Subcutaneous abdominal adipose tissue (tissue), 5 donors: ENCODE measurements at regions not wholly inside any gene's neighbourhood (a gene's known extent, or its start where the extent isn't known, plus 50 kb on each side); places are given as distances from the start of the nearest gene placed in this dataset.
"Not testable (repeated sequence)": the region's sequence is repeated elsewhere in the genome, so short reads cannot be mapped to it uniquely, and the experiment has no call there.

Experiments used
- H3K27ac ChIP-seq: one replicate; pipeline ENCODE4 v1.7.0; 2013; ENCODE audit warnings: low read depth, mild to moderate bottlenecking, inconsistent platforms, low read length, moderate library complexity
- H3K27me3 ChIP-seq, 5 donors: one replicate each; pipeline ENCODE4 v1.7.0; 2013; ENCODE audit warnings: low read length in 5 of 5, inconsistent platforms in 1 of 5; ENCODE audit not compliant: control insufficient read depth in 5 of 5, insufficient read depth in 4 of 5
- H3K36me3 ChIP-seq, 5 donors: one replicate each; pipeline ENCODE4 v1.7.0; 2013; ENCODE audit warnings: low read length in 5 of 5; ENCODE audit not compliant: control insufficient read depth in 5 of 5, insufficient read depth in 5 of 5
- H3K4me1 ChIP-seq, 5 donors: one replicate each; pipeline ENCODE4 v1.7.0; 2013; ENCODE audit warnings: low read length in 5 of 5, mild to moderate bottlenecking in 3 of 5, moderate library complexity in 1 of 5; ENCODE audit not compliant: control insufficient read depth in 5 of 5, insufficient read depth in 5 of 5
- H3K4me3 ChIP-seq, 5 donors: one replicate each; pipeline ENCODE4 v1.7.0; 2013; ENCODE audit warnings: low read length in 5 of 5, low read depth in 1 of 5
- H3K9ac ChIP-seq, 5 donors: one replicate each; pipeline ENCODE4 v1.7.0; 2013; ENCODE audit warnings: low read length in 5 of 5, mild to moderate bottlenecking in 4 of 5, moderate library complexity in 3 of 5
- H3K9me3 ChIP-seq, 5 donors: one replicate each; pipeline ENCODE4 v1.7.0; 2013; ENCODE audit warnings: low read length in 5 of 5; ENCODE audit not compliant: control insufficient read depth in 5 of 5
- donor health status: healthy.
- donor health status: healthy.
- donor health status: healthy.
- donor health status: healthy.
- donor health status: healthy.

DNA sequence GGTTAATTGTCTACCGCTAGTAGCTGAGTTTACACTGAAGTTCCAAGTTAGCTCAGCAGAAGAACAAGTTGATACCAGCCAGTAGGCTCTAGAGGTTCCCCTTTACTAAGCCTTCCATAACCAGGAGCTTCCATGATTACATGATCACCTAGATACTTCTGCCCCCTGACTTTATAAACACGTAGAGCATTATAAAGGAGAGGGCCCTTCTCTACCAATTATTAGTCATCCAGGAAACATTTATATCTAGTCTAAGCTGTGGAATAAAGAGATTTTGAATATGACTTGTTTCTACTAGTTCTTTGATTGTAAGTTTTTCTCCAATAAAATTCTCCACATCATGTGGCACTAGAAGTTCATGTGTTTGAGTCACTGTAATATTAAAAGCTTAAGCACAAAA lies 818.1 kb upstream of the PCDH10 start:
- no peaks in the 10 kb centered on the region for H3K9me3 ChIP-seq
- no peak overlapping the region for H3K4me3 ChIP-seq
- H3K27me3 ChIP-seq = no peaks in the 10 kb centered on the region
- H3K27ac ChIP-seq = no peak overlapping the region
- no peaks in the 10 kb centered on the region for H3K4me1 ChIP-seq
- H3K9ac ChIP-seq = no peak overlapping the region
- H3K36me3 ChIP-seq = no peaks in the 10 kb centered on the region

DNA sequence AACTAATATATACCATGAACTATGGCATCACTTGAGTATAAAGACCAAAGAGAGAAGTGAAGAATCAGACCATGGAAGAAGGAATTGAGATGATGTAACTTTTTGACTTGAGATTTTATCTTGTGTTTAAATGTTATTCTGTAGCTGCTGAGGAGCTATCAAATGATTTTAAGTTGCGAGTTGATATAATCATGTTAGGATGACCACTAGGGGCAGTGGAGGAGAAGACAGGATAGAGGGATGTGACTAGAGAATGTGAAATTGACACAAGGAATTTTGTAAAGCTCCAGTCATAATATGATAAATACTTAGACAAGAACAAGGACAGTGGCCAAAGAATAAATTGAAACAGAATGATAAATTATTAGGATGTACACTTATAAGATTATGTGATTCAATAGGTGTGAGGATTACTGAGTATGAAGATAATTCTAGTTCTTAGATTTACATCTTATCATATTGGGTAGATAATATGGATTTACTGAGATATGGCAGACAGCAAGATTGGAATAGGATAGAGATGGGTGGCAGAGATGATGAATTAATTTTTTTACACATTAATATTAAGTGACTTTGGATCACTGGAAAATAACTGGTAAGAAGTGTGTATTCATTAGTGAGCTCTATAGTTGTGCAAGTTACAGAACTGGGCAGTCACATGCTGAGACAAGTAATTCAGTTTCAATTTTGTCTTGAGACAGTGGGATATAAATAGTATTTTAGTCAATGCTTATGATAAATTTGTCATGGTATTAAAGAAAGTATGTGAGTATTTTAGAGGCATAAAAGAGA lies 816.0 kb upstream of the PCDH10 start:
- no peaks in the 10 kb centered on the region for H3K4me1 ChIP-seq
- no peak overlapping the region for H3K27ac ChIP-seq
- H3K4me3 ChIP-seq = no peak overlapping the region
- H3K27me3 ChIP-seq = no peaks in the 10 kb centered on the region
- H3K36me3 ChIP-seq = no peaks in the 10 kb centered on the region
- no peak overlapping the region for H3K9ac ChIP-seq
- no peaks in the 10 kb centered on the region for H3K9me3 ChIP-seq

DNA sequence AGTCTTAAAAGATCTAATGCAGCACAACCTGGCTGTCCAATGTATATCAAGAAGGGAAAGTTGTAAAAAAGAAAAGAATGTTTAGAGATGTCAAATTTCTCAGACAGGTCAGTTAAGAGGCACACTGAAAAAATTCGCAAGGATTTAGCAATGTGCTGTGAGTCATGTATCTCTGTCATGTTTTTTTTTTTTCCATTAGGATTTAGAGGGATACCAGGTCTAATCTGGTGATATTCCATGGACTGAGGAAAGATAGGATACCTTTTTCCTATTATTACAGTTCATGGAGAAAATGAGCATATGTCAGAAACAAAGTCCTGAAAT lies 815.4 kb upstream of the PCDH10 start:
- no peak overlapping the region for H3K27ac ChIP-seq
- no peak overlapping the region for H3K9ac ChIP-seq
- H3K27me3 ChIP-seq = no peaks in the 10 kb centered on the region
- H3K36me3 ChIP-seq = no peaks in the 10 kb centered on the region
- no peaks in the 10 kb centered on the region for H3K9me3 ChIP-seq
- no peaks in the 10 kb centered on the region for H3K4me1 ChIP-seq
- H3K4me3 ChIP-seq = no peak overlapping the region

DNA sequence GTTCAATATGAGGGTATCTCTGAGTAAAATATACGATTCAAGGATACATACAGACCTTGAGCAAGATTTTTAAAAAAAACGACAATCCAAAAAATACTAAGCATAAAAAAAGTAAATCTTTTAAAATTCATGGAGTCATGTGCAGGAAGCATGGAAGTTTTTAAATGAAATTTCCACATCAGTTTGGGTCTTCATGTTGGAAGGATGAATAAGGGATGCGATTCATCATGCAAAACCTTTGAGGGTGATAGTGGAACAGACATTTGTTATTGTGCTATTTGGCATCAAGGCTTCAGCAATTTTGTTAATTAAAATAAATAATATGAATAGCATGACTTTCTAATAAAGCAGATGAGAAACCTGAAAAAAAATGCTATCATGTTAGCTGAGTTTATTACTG lies 815.0 kb upstream of the PCDH10 start:
- no peaks in the 10 kb centered on the region for H3K9me3 ChIP-seq
- H3K9ac ChIP-seq = no peak overlapping the region
- H3K36me3 ChIP-seq = no peaks in the 10 kb centered on the region

DNA sequence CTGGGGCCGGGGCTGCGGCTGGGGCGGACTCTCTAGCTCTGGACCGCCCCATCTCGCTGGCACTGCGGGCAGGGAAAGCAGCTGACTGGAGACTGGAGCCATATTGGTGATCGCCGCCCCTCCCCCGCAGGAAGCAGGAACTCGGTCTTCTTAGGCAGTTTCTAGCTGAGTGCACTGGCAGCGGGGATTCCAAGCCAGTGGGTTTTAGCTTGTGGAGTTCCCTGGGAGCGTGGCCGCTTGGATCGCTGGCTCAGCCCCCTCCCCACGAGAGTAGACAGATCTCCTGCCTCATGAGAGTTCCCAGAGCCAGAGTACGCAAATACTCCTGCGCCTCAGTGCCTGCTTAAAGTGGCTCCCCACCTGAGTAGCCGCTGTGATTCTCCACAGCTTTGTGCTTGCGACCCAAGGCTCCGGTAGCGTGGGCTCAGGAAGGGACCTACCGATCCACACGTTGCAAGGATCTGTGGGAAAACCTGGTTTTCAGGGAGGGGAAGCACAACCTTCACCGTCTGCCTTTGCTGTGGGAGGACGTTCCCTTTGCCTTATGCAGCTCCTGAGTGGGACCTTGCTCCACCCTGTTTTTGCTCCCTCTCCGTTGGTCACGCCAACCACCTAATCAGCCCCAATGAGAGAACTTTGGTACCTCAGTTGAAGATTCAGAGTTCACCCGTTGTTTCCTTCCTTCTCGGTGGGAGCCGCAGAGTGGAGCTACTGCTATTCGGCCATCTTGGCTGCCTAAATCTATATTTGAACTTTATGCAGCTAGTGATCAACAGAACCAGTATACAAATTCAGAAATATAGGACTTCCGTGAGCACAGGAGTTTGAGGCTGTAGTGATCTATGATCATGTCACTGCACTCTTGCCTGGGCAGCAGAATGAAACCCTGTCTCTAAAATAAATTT lies 803.9 kb upstream of the PCDH10 start:
- no peak overlapping the region for H3K27ac ChIP-seq
- H3K4me1 ChIP-seq = no peaks in the 10 kb centered on the region
- H3K36me3 ChIP-seq = no peaks in the 10 kb centered on the region
- no peaks in the 10 kb centered on the region for H3K27me3 ChIP-seq
- H3K4me3 ChIP-seq = no peak overlapping the region
- peaks cover 0 to 12% (median 5%) of the 10 kb centered on the region in 5 donors for H3K9me3 ChIP-seq
- H3K9ac ChIP-seq = no peak overlapping the region

More for the DNA sequence above, 815.0 kb upstream of the PCDH10 start:
- H3K4me1 ChIP-seq = no peaks in the 10 kb centered on the region
- H3K27me3 ChIP-seq = no peaks in the 10 kb centered on the region
- no peak overlapping the region for H3K27ac ChIP-seq
- no peak overlapping the region for H3K4me3 ChIP-seq

DNA sequence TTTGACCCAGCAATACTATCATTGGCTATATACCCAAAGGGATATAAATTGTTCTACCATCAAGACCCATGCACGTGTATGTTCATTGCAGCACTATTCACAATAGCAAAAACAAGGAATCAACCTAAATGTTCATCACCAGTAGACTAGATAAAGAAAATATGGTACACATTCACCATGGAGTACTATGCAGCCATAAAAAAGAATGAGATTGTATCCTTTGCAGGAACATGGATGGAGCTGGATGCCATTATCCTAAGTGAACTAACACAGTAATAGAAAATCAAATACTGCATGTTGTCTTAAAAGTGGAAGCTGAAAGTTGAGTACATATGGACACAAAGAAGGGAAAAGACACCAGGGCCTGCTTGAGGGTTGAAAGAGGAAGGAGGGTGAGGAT lies 803.1 kb upstream of the PCDH10 start:
- Histone ChIP-seq H3K36me3 (no peaks in the 10 kb centered on the region), H3K27ac (no peak overlapping the region)

DNA sequence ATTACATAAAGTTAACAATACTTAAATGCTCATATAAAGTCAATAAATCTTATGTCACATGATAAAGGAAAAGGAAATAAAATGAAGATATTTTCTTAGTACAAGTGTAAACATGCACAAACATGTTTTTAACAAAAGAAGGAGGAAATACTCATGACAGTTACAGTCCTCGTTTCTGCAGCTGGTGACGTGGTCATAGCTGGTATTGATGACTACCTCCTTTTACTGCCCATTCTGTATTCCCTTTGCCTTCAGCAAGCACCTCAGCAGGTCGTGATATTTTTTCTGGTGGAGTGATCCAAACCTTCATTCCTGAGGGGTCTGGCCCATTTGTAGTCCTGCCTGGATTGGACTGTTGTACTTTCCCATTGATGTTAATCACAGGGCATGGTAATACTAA lies 797.5 kb upstream of the PCDH10 start:
- H3K27ac ChIP-seq = not testable (repeated sequence)

More for the DNA sequence above, 803.1 kb upstream of the PCDH10 start:
- no peak overlapping the region for H3K9ac ChIP-seq
- no peaks in the 10 kb centered on the region for H3K4me1 ChIP-seq
- peaks cover 0 to 12% (median 5%) of the 10 kb centered on the region in 5 donors for H3K9me3 ChIP-seq
- no peak overlapping the region for H3K4me3 ChIP-seq
- no peaks in the 10 kb centered on the region for H3K27me3 ChIP-seq

DNA sequence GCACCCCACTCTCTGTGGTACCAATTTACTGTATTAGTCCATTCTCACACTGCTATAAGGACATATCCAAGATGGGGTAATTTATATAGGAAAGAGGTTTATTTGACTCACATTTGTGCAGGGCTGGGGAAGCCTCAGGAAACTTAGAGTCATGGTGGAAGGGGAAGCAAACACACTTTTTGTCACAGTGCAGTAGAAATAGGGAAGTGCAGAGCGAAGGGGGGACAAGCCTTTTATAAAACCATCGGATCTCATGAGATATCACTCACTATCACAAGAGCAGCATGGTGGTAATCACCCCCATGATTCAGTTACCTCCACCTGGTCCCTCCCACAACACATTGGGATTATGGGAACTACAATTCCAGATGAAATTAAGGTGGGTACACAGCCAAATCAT lies 766.9 kb upstream of the PCDH10 start:
- no peak overlapping the region for H3K9ac ChIP-seq
- H3K9me3 ChIP-seq = no peaks in the 10 kb centered on the region
- no peak overlapping the region for H3K27ac ChIP-seq
- no peaks in the 10 kb centered on the region for H3K4me1 ChIP-seq
- no peaks in the 10 kb centered on the region for H3K36me3 ChIP-seq
- H3K27me3 ChIP-seq = no peaks in the 10 kb centered on the region
- H3K4me3 ChIP-seq = no peak overlapping the region

More for the DNA sequence above, 797.5 kb upstream of the PCDH10 start:
- not testable (repeated sequence) for H3K4me3 ChIP-seq, H3K9ac ChIP-seq, H3K4me1 ChIP-seq, H3K27me3 ChIP-seq, H3K36me3 ChIP-seq
- peaks cover 0 to 24% (median 22%) of the 10 kb centered on the region in 5 donors for H3K9me3 ChIP-seq

DNA sequence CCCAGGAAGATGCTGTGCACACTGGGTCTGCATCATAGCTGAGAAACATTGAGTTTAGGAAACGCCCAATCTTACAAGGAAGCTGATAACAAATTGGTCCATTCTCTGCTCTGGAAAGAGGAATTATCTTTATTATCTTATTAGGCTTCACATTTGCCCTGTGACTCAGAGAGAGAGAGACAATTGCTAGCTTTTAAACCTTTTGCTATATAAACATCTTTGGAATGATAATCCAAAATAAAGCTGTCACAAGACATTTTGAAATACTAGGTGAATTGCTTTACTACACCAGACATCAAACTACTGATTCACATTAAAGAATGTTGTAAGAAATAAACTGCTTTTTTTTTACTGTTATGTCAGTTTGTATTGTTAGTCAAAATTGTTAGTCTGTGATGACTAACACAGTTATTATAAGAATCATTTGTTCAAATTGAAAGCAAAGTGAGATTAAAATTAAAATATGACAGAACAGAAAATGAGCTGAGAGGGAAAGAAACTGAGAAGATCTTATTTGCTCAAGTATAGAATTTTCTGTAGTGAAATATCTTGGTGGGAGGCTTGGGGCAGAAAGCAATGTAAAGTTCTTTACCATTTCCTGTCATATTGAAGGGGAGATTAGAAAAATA lies 765.4 kb upstream of the PCDH10 start:
- Histone ChIP-seq H3K9ac (no peak overlapping the region), H3K27me3 (no peaks in the 10 kb centered on the region), H3K36me3 (no peaks in the 10 kb centered on the region), H3K9me3 (no peaks in the 10 kb centered on the region), H3K27ac (no peak overlapping the region), H3K4me1 (no peaks in the 10 kb centered on the region), H3K4me3 (no peak overlapping the region)

DNA sequence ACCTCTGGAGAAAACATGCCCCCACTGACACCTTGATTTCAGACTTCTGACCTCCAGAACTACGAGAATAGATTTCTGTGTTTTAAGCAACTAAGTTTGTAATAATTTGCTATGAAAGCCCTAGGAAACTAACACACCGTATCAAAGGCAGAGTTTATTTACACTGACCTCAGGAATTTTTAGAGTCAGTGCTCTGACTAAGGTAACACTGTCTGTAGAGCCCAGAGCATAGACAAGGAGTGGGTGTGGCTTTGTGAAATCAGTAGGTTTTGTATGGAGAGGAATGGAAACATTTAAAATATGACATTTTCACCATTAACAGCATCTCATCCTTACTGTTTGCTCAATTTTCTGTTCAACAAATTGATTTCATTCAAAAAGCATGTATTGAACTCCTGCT lies 764.4 kb upstream of the PCDH10 start:
- Histone ChIP-seq H3K27me3 (no peaks in the 10 kb centered on the region), H3K4me3 (no peak overlapping the region), H3K9ac (no peak overlapping the region), H3K9me3 (no peaks in the 10 kb centered on the region), H3K27ac (no peak overlapping the region), H3K4me1 (no peaks in the 10 kb centered on the region), H3K36me3 (no peaks in the 10 kb centered on the region)
